CD14-positive monocyte (primary cell): ENCODE measurements at regions not wholly inside any gene's neighbourhood (a gene's known extent, or its start where the extent isn't known, plus 50 kb on each side); places are given as distances from the start of the nearest gene placed in this dataset.

ENCODE experiments used
- DNase-seq, 3 donors: peaks; one replicate each; pipeline ENCODE4 v3.0.0-alpha.2; 2011 to 2022
- H2AFZ ChIP-seq: 2 replicates; pipeline ENCODE4 v1.6.0; 2012; ENCODE audit warnings: mild to moderate bottlenecking, low read depth, low read length, inconsistent platforms; ENCODE audit not compliant: insufficient read depth, poor library complexity, severe bottlenecking
- H3K27ac ChIP-seq, 2 donors: 1 replicate in 1 of 2; 2 replicates in 1 of 2; pipeline ENCODE4 v1.5.1; 2012 to 2013; ENCODE audit warnings: low read length in 2 of 2, control low read depth in 1 of 2, inconsistent platforms in 1 of 2, low read depth in 1 of 2, mild to moderate bottlenecking in 1 of 2
- H3K27me3 ChIP-seq, 2 donors: one replicate each; pipeline versions ENCODE4 v1.6.0 to v1.6.1; 2011 to 2013; ENCODE audit warnings: low read length in 2 of 2; ENCODE audit not compliant: control insufficient read depth in 2 of 2, insufficient read depth in 2 of 2
- H3K36me3 ChIP-seq, 2 donors: replicated peaks in 1 of 2; 1 replicate in 1 of 2; 2 replicates in 1 of 2; pipeline versions ENCODE4 v1.5.1 to v1.6.1; 2012 to 2013; ENCODE audit warnings: low read length in 2 of 2, control low read depth in 1 of 2, inconsistent platforms in 1 of 2, mild to moderate bottlenecking in 1 of 2; ENCODE audit not compliant: insufficient read depth in 2 of 2, control insufficient read depth in 1 of 2
- H3K4me1 ChIP-seq, 2 donors: 1 replicate in 1 of 2; 2 replicates in 1 of 2; pipeline versions ENCODE4 v1.5.1 to v1.6.1; 2012 to 2013; ENCODE audit warnings: low read length in 2 of 2, control low read depth in 1 of 2, inconsistent platforms in 1 of 2, mild to moderate bottlenecking in 1 of 2, moderate library complexity in 1 of 2; ENCODE audit not compliant: insufficient read depth in 2 of 2, control insufficient read depth in 1 of 2
- H3K4me2 ChIP-seq: replicated peaks from 2 replicates; pipeline ENCODE3; 2012; ENCODE audit warnings: low read length, moderate library complexity, mild to moderate bottlenecking; ENCODE audit not compliant: poor library complexity, severe bottlenecking; ENCODE audit errors: extremely low read depth
- H3K4me3 ChIP-seq, 3 experiments: fragments of 200-600 bp in 1 of 3; sonication (generic) in 1 of 3; replicated peaks in 1 of 3; 1 replicate in 2 of 3; 2 replicates in 1 of 3; pipeline ENCODE4 v1.5.1; 2011 to 2013; ENCODE audit warnings: low read length in 3 of 3, mild to moderate bottlenecking in 3 of 3, control low read depth in 2 of 3, low read depth in 2 of 3, inconsistent platforms in 1 of 3, moderate library complexity in 1 of 3
- H3K79me2 ChIP-seq: 2 replicates; pipeline ENCODE4 v1.6.0; 2012; ENCODE audit warnings: mild to moderate bottlenecking, control low read depth, inconsistent platforms, low read length, moderate library complexity; ENCODE audit not compliant: insufficient read depth
- H3K9ac ChIP-seq: 2 replicates; pipeline ENCODE4 v1.6.0; 2017; ENCODE audit warnings: low read length, mild to moderate bottlenecking; ENCODE audit not compliant: insufficient read depth, poor library complexity, severe bottlenecking
- H3K9me3 ChIP-seq, 2 donors: replicated peaks in 1 of 2; 1 replicate in 1 of 2; 2 replicates in 1 of 2; pipeline versions ENCODE4 v1.5.1 to v1.6.1; 2012 to 2013; ENCODE audit warnings: low read length in 2 of 2, control low read depth in 1 of 2; ENCODE audit not compliant: control insufficient read depth in 1 of 2, insufficient read depth in 1 of 2
- H4K20me1 ChIP-seq: 2 replicates; pipeline ENCODE4 v1.6.0; 2012; ENCODE audit warnings: mild to moderate bottlenecking, low read length, control low read depth, moderate library complexity; ENCODE audit not compliant: insufficient read depth
- H3K27ac Mint-ChIP-seq, 7 donors: one replicate each; pipeline ENCODE4 v1.8.0; 2020; ENCODE audit warnings: mild to moderate bottlenecking in 7 of 7, mixed read lengths in 7 of 7, moderate library complexity in 6 of 7, inconsistent platforms in 2 of 7
- H3K27me3 Mint-ChIP-seq, 3 donors: one replicate each; pipeline ENCODE4 v1.8.0; 2021 to 2022; ENCODE audit warnings: low read depth in 3 of 3, mild to moderate bottlenecking in 3 of 3, mixed read lengths in 3 of 3, moderate library complexity in 3 of 3, inconsistent platforms in 1 of 3
- H3K36me3 Mint-ChIP-seq, 2 donors: one replicate each; pipeline ENCODE4 v1.8.0; 2020; ENCODE audit warnings: mixed read lengths in 2 of 2, inconsistent platforms in 1 of 2, mild to moderate bottlenecking in 1 of 2
- H3K4me1 Mint-ChIP-seq: one replicate; pipeline ENCODE4 v1.8.0; 2020; ENCODE audit warnings: mild to moderate bottlenecking, mixed read lengths
- H3K4me3 Mint-ChIP-seq, 2 donors: one replicate each; pipeline ENCODE4 v1.8.0; 2020; ENCODE audit warnings: mild to moderate bottlenecking in 2 of 2, mixed read lengths in 2 of 2, moderate library complexity in 1 of 2
- H3K9me3 Mint-ChIP-seq, 7 donors: one replicate each; pipeline ENCODE4 v1.8.0; 2020 to 2022; ENCODE audit warnings: mixed read lengths in 7 of 7, mild to moderate bottlenecking in 6 of 7, moderate library complexity in 6 of 7, inconsistent platforms in 2 of 7
- CTCF ChIP-seq: fragments of 200-600 bp; IDR thresholded peaks from one replicate; pipeline ENCODE4 v1.8.0; 2022; ENCODE audit warnings: antibody characterized with exemption, mild to moderate bottlenecking
- WGBS: methylation state at CpG from one replicate; pipeline ENCODE4 v1.1.5; 2013; ENCODE audit warnings: missing lambda C conversion rate; ENCODE audit not compliant: insufficient coverage; 5-methylcytosine and 5-hydroxymethylcytosine counted together
- intact Hi-C, 2 donors: fragments of 100-400 bp; cut with micrococcal nuclease; formaldehyde crosslinking; loops; one replicate each; pipeline versions ENCODE4 v1.15.0 to v1.15.1; 2023

DNA sequence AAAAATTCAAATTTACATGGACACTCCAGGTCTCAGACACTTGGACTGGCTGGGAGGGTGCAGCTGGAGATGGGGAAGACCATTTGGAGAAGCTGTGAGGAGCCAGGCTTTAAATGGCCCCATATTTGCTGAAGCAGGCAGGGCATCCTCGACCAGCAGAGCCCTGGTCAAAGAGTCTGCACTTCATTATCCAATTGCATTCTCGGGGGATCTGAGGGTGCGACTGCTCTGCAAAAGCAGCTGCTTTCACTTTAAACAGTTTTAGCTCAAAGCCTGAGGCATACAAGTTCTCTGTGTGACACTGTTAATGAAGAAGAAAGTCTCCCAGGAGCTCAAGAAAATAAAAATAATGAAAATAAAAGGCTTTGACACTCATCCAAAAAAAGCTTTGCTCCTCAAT, 98.0 kb upstream of the SLC25A36 start:
- H3K36me3 ChIP-seq = no peaks in the 10 kb centered on the region
- H3K4me1 Mint-ChIP-seq = peaks cover 35% of the 10 kb centered on the region
- peak overlapping the region in 1 of 2 donors; percentile 85 for H3K27ac ChIP-seq
- no peaks in the 10 kb centered on the region for H3K9me3 ChIP-seq
- no peak for TF ChIP-seq CTCF
- H3K27me3 ChIP-seq = peaks cover 0 to 2% of the 10 kb centered on the region in 2 donors
- peak overlapping the region in 1 of 2 donors; percentile 74 for H3K4me3 Mint-ChIP-seq
- peaks cover 0 to 4% (median 2%) of the 10 kb centered on the region in 3 donors for H3K27me3 Mint-ChIP-seq
- no peak overlapping the region for H3K4me2 ChIP-seq
- H2AFZ ChIP-seq = no peak overlapping the region
- no peak overlapping the region for H3K9ac ChIP-seq
- peak overlapping the region; percentile 78 to 94 (median 90) for H3K27ac Mint-ChIP-seq
- no peaks in the 10 kb centered on the region for H3K79me2 ChIP-seq
- peaks cover 0 to 2% (median 0%) of the 10 kb centered on the region in 7 donors for H3K9me3 Mint-ChIP-seq
- no peak overlapping the region for H3K4me3 ChIP-seq
- no peaks in the 10 kb centered on the region for H4K20me1 ChIP-seq
- H3K4me1 ChIP-seq = peaks cover 9 to 33% of the 10 kb centered on the region in 2 donors
- no peaks in the 10 kb centered on the region for H3K36me3 Mint-ChIP-seq
- intact Hi-C loops = no loop called here
- DNase-seq = no peak
- WGBS = 100% methylated on average over 1 of the region's 3 CpGs

DNA sequence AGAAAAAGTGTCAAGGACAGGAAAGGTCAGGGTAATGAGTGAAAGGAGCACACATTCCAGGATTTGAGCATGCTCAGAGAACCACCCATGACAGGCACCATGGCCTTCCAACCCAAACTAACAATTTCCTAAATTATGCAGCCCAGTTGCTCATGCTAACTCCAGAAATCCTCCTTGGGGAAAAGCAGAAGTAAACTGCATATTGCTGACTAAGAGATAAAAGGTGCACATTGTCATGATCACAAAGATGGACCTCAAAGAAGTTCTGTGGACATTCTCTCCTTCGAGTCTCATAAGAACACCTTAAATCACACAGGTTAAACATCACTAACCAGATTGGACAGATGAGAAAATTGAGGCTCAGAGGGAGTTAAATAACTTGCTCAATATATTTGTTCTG, 97.6 kb upstream of the SLC25A36 start:
- no peaks in the 10 kb centered on the region for H3K36me3 Mint-ChIP-seq
- peaks cover 35% of the 10 kb centered on the region for H3K4me1 Mint-ChIP-seq
- intact Hi-C loops = no loop called here
- H3K9me3 Mint-ChIP-seq = peaks cover 0 to 2% (median 0%) of the 10 kb centered on the region in 7 donors
- Histone ChIP-seq H2AFZ (no peak overlapping the region), H3K36me3 (no peaks in the 10 kb centered on the region), H3K9me3 (no peaks in the 10 kb centered on the region), H3K27me3 (peaks cover 0 to 2% of the 10 kb centered on the region in 2 donors), H3K27ac (peak overlapping the region in 1 of 2 donors; percentile 85), H3K79me2 (no peaks in the 10 kb centered on the region), H3K4me3 (no peak overlapping the region), H4K20me1 (no peaks in the 10 kb centered on the region), H3K4me2 (no peak overlapping the region), H3K9ac (no peak overlapping the region), H3K4me1 (peaks cover 9 to 33% of the 10 kb centered on the region in 2 donors)
- WGBS = no CpG with 5 or more reads among the region's 1 CpG
- H3K27me3 Mint-ChIP-seq = peaks cover 0 to 6% (median 2%) of the 10 kb centered on the region in 3 donors
- peak overlapping the region; percentile 78 to 94 (median 90) for H3K27ac Mint-ChIP-seq
- TF ChIP-seq CTCF = no peak
- peak in 2 of 3 donors; percentile 21 to 36 for DNase-seq
- H3K4me3 Mint-ChIP-seq = no peak overlapping the region
